ENCODE measurements at regions not wholly inside any gene's neighbourhood (a gene's known extent, or its start where the extent isn't known, plus 50 kb on each side); places are given as distances from the start of the nearest gene placed in this dataset.

DNA sequence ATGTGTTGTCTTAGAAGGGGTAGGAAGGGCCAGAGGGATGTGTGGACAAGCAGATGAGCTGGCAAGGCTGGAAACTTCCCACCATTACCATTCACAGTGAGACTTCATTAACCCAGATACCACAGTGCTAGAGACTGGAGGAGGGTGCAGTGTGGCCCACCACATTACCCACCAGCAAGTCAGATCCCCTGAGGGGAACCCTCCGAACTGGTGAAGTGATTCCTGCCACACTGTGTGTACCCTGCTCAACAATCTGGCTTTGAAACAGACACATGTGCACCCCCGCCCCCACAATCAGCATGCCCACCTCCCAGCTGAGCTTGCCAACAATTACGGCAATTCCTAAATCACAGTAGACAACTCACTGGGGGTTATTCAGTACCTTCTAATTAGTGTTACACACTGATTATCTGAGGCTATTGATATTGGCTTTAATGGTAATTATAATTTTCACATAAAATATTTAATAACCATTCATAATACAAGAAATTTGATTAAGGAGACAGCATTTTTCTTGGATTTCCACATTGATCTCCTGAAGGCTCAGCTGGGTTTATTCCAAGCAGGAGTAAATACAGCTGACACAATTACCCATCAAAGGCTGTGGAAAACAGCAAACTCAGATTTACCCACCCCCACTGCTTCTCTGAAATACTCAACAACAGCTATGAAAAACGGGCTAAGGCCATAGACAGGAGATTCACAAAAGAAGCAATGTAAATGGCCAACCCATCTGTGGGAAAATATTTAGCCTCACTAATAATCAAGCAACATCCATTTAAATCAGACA lies 169.3 kb upstream of the FSTL4 start:
- ATAC-seq, result no peak
- no peaks in the 10 kb centered on the region for H3K4me1 ChIP-seq (ENCODE audit: control insufficient read depth, insufficient read depth, low read length)

More for the DNA sequence above, 169.3 kb upstream of the FSTL4 start:
- in situ Hi-C loops (cut with MboI), result no loop called here
- Histone ChIP-seq H3K36me3 (ENCODE audit: control insufficient read depth in 2 of 2, insufficient read depth in 2 of 2, low read length in 1 of 2) (no peaks in the 10 kb centered on the region), H3K27ac (ENCODE audit: control insufficient read depth, insufficient read depth) (no peak overlapping the region), H3K79me2 (ENCODE audit: control insufficient read depth, insufficient read depth, low read length) (no peaks in the 10 kb centered on the region), H3K4me3 (no peak overlapping the region), H2AFZ (ENCODE audit: control insufficient read depth, low read depth, low read length) (no peak overlapping the region), H3K27me3 (replicated peaks in 1 of 2; ENCODE audit: control insufficient read depth in 2 of 2, insufficient read depth in 2 of 2, low read length in 1 of 2) (no peaks in the 10 kb centered on the region), H3K4me2 (ENCODE audit: control insufficient read depth, insufficient read depth) (no peak overlapping the region), H3K9me3 (replicated peaks; ENCODE audit: control insufficient read depth, insufficient read depth, low read length) (peaks cover 5% of the 10 kb centered on the region; the same call in 2 of the 3 replicates), H4K20me1 (ENCODE audit: control insufficient read depth, insufficient read depth) (no peaks in the 10 kb centered on the region), H3K9ac (ENCODE audit: control insufficient read depth, insufficient read depth, low read length) (no peak overlapping the region)
- BruUV-seq (replicated peaks), result no TSS peak
- FAIRE-seq (no peak), DNase-seq (ENCODE audit: low read depth, low spot score) (no peak)
- ChIA-PET CTCF (interaction anchor here (1.0 to 8.9 kb wide), 4 partner anchors 26 to 88 kb away, joined by 3 to 65 read pairs (median 7); no protein-coding TSS in a partner anchor), SMC1A (ENCODE audit: uncharacterized antibody, unreplicated experiment) (no interaction called here), POLR2A (interaction anchor here (0.6 kb wide), 1 partner anchor 26 kb away, joined by 3 read pairs; no protein-coding TSS in a partner anchor), RAD21 (ENCODE audit: unreplicated experiment) (no interaction called here)
- WGBS (ENCODE audit: insufficient coverage, insufficient replicate concordance, low lambda C conversion rate, missing lambda C conversion rate), result 38% methylated on average over 4 of the region's 4 CpGs
- intact Hi-C loops (cut with micrococcal nuclease; ENCODE audit: unreplicated experiment), result loop anchor here (2.0 kb wide), 1 partner anchor 87 kb away; no protein-coding TSS in a partner anchor
- no peak for TF ChIP-seq CHD4 (IDR thresholded peaks at IDR 0.05)
- no peak for TF ChIP-seq NBN (IDR thresholded peaks at IDR 0.05)
- no peak for TF ChIP-seq PKNOX1 (IDR thresholded peaks at IDR 0.05)
- no peak for TF ChIP-seq ZNF24 (IDR thresholded peaks at IDR 0.05)
- TF ChIP-seq ZZZ3 (IDR thresholded peaks at IDR 0.05; ENCODE audit: control insufficient read depth, insufficient read length, low read depth), result no peak
- TF ChIP-seq WRNIP1 (IDR thresholded peaks at IDR 0.05; ENCODE audit: borderline replicate concordance, low read depth, low read length), result no peak
- TF ChIP-seq KAT2A (conservative IDR thresholded peaks at IDR 0.05; ENCODE audit: control insufficient read depth, low read depth, low read length), result no peak
- no peak for TF ChIP-seq SREBF1 (IDR thresholded peaks at IDR 0.05; ENCODE audit: low read length)
- no peak for TF ChIP-seq GABPA (IDR thresholded peaks at IDR 0.05; ENCODE audit: low read depth)
- TF ChIP-seq BMI1 (IDR thresholded peaks at IDR 0.05; ENCODE audit: borderline replicate concordance), result no peak
